ENCODE measurements at regions not wholly inside any gene's neighbourhood (a gene's known extent, or its start where the extent isn't known, plus 50 kb on each side); places are given as distances from the start of the nearest gene placed in this dataset.
"Not testable (repeated sequence)": the region's sequence is repeated elsewhere in the genome, so short reads cannot be mapped to it uniquely, and the experiment has no call there.

GRCh38 chr5:20735715-20736114 lies 747.7 kb upstream of the CDH18 start:
- DNase-seq; intact Hi-C loops (cut with DNase I; ENCODE audit: low total_unique reads); H3K27me3 ChIP-seq; H3K36me3 ChIP-seq; H3K4me3 ChIP-seq; H3K4me1 ChIP-seq; H3K9me3 ChIP-seq; H3K27ac ChIP-seq: not testable (repeated sequence)
- whole genome bisulfite sequencing, 5 donors, result 34 to 54% (median 52%) methylated on average over 2 of the region's 2 CpGs

GRCh38 chr5:20732223-20732622 lies 744.2 kb upstream of the CDH18 start:
- DNase-seq; H3K9me3 ChIP-seq; H3K27me3 ChIP-seq; intact Hi-C loops (cut with DNase I; ENCODE audit: low total_unique reads); H3K4me1 ChIP-seq; H3K36me3 ChIP-seq; H3K4me3 ChIP-seq; H3K27ac ChIP-seq: not testable (repeated sequence)
- 63 to 88% (median 76%) methylated on average over 1 of the region's 1 CpG for WGBS, 5 donors

GRCh38 chr5:20721286-20721685 lies 733.3 kb upstream of the CDH18 start:
- H3K4me3 ChIP-seq; H3K27me3 ChIP-seq; H3K27ac ChIP-seq; H3K36me3 ChIP-seq; H3K9me3 ChIP-seq; intact Hi-C loops (cut with DNase I; ENCODE audit: low total_unique reads); DNase-seq; H3K4me1 ChIP-seq: not testable (repeated sequence)
- 81 to 95% (median 83%) methylated on average over 2 to 3 of the region's 3 CpGs for WGBS, 5 donors

GRCh38 chr5:20711520-20712155 lies 723.6 kb upstream of the CDH18 start:
- DNase-seq; H3K4me1 ChIP-seq; H3K4me3 ChIP-seq; H3K27ac ChIP-seq; H3K9me3 ChIP-seq; H3K27me3 ChIP-seq; intact Hi-C loops (cut with DNase I; ENCODE audit: low total_unique reads); H3K36me3 ChIP-seq: not testable (repeated sequence)
- 75 to 94% (median 90%) methylated on average over 2 to 4 of the region's 4 CpGs for WGBS, 5 donors

GRCh38 chr5:20707634-20708033 lies 719.6 kb upstream of the CDH18 start:
- intact Hi-C loops (cut with DNase I; ENCODE audit: low total_unique reads); H3K4me1 ChIP-seq; H3K27ac ChIP-seq; H3K27me3 ChIP-seq; H3K9me3 ChIP-seq; H3K36me3 ChIP-seq; H3K4me3 ChIP-seq; DNase-seq: not testable (repeated sequence)
- WGBS, 5 donors, result 81 to 86% (median 84%) methylated on average over 5 of the region's 5 CpGs

- Histone ChIP-seq H3K27me3 (no peaks in the 10 kb centered on the region), H3K4me3 (no peak overlapping the region), H3K27ac (no peak overlapping the region), H3K36me3 (no peaks in the 10 kb centered on the region), H3K9me3 (no peaks in the 10 kb centered on the region), H3K4me1 (no peaks in the 10 kb centered on the region)
- 42 to 89% (median 47%) methylated on average over 2 of the region's 2 CpGs for WGBS, 5 donors
- intact Hi-C loops (cut with DNase I; ENCODE audit: low total_unique reads), result no loop called here
- DNase-seq, result no peak
- TF ChIP-seq POLR2AphosphoS5 (IDR thresholded peaks at IDR 0.05), result no peak
- no peak for TF ChIP-seq POLR2A (IDR thresholded peaks at IDR 0.05)
- no peak for TF ChIP-seq CTCF (IDR thresholded peaks at IDR 0.05)
- no peak for TF ChIP-seq EP300 (IDR thresholded peaks at IDR 0.05)
These were observed 706.1 kb upstream of the CDH18 start for GRCh38 chr5:20694121-20694520.

GRCh38 chr5:20692913-20693312 lies 704.9 kb upstream of the CDH18 start:
- DNase-seq, result no peak
- TF ChIP-seq EP300 (IDR thresholded peaks at IDR 0.05) (no peak), POLR2A (IDR thresholded peaks at IDR 0.05) (no peak), POLR2AphosphoS5 (IDR thresholded peaks at IDR 0.05) (no peak), CTCF (IDR thresholded peaks at IDR 0.05) (no peak)
- H3K36me3 ChIP-seq, result no peaks in the 10 kb centered on the region
- no peaks in the 10 kb centered on the region for H3K9me3 ChIP-seq
- 67 to 85% (median 80%) methylated on average over 1 of the region's 1 CpG for WGBS, 5 donors
- H3K4me3 ChIP-seq, result no peak overlapping the region
- H3K27ac ChIP-seq, result no peak overlapping the region
- intact Hi-C loops (cut with DNase I; ENCODE audit: low total_unique reads), result no loop called here
- no peaks in the 10 kb centered on the region for H3K4me1 ChIP-seq
- H3K27me3 ChIP-seq, result no peaks in the 10 kb centered on the region

Measured in stomach (tissue), 8 donors.